G401 (cell line): ENCODE measurements at regions not wholly inside any gene's neighbourhood (a gene's known extent, or its start where the extent isn't known, plus 50 kb on each side); places are given as distances from the start of the nearest gene placed in this dataset.
"Not testable (repeated sequence)": the region's sequence is repeated elsewhere in the genome, so short reads cannot be mapped to it uniquely, and the experiment has no call there.

Experiments used
- DNase-seq: peaks from one replicate; pipeline ENCODE4 v3.0.0-alpha.2; 2015; ENCODE audit warnings: low spot score
- in situ Hi-C: cut with HindIII; loops from 2 replicates; pipeline ENCODE4 v1.10.0; 2016; ENCODE audit warnings: low sequenced_read_pairs, mixed read lengths

DNA sequence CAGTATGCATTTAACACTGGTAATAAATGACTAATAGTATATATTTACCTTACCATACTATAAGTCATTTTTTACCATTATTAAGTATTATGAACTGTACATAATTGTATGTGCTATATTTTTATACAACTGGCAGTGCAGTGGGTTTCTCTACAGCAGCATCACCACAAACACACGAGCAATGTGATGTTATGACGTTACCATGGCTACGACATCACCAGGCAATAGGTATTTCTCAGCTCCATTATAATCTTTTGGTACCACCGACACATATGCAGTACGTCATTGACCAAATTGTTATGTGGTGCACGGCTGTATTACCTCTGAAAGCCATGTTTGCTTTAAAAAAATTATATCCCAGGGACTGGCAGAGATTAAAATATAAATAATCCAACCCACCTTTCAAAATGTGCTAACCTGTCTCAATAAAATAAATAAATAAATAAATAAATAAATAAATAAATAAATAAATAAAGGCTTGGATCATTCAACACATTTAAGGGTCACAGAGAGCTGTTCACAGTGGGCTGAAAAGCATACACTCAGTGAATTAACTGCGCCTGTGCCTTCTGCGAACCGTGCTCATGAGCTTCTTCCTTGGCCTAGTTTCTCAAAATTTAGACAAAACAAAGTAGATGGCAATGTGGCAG lies 121.4 kb upstream of the SLC35F3 start:
- in situ Hi-C loops, result no loop called here
- DNase-seq, result no peak

DNA sequence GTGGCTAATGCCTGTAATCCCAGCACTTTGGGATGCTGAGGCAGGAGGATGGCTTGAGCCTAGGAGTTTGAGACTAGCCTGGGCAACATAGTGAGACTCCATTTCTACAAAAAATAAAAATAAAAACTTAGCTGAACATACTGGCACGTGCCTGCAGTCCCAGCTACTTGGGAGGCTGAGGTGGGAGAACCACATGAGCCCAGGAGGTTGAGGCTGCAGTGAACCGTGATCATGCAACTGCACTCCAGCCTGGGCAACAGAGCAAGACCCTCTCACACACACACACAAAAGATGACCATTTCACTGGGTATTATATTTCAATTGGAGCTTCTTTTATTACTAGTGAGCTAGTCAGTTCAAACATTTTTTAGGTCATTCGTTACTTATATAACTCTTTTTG lies 116.9 kb upstream of the SLC35F3 start:
- no peak for DNase-seq
- in situ Hi-C loops, result no loop called here

DNA sequence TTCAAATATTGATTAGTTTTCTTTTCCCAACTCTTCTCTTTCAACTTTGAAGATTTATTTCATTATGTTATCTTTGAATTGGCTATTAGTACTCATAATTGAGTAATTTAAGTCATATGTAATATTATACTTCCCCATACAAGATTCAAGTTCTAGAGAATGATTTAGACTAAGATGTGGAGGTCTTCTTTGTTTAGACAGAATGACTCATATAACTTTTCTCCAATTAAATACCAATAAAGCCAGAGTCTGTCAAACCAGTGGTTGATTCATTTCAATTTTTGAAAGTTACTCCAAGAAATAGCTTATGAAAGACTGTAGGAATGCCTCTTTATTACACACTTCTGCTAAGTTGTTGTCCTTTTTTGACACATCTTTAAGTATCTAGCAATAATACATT lies 115.8 kb upstream of the SLC35F3 start:
- in situ Hi-C loops, result no loop called here
- DNase-seq, result no peak

DNA sequence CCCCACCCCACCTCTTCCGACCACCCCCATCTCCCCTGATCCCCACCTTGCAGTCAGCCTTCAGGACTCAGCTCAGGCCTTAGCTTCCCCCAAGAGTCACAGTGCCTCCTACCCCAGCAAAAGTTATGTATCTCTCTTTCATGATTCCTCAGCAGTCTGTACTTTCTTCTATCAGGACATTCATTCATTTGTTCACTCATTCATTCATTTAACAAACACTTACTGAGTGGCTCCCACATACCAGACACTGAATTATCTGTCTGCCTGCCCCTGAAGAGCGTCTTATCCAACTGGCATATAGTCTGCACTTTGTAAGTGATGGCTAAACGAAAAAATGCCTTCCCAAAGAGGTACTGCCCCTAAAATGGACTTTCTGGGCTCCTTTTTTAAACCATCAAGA lies 114.4 kb upstream of the SLC35F3 start:
- no peak for DNase-seq
- in situ Hi-C loops, result no loop called here

DNA sequence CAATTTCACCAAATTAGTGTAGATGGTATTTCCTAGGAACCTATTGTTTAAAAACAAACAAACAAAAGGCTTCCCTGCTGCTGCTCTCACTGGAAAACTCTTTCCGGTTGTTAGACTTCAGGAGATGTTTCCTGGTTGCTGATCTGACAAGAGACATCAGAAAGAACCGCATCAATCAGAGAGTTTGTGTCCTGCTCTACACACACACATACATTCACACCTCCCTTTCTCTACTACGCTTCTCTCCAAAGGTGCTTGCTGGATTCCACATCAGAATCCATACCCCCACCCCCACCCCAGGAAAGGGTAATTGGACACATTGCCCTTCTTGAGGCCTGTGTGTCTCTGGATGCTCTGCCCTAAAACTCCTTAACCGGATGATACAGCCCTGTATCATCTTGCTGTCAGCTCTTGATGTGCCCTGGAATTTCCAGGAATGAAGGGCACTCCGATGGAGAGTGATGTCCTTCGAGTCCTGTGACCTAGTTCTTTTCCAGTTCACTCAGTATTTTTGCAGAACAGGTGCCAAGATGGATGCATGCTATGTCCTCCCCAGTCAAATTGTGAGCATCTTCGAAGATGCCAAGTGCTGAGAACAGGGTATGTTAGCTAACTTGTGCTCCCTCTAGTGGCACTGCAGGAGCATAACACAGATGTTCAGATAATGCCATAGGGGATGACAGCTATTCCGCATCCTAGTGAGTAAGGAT lies 113.7 kb upstream of the SLC35F3 start:
- peak; percentile 96 for DNase-seq
- in situ Hi-C loops, result no loop called here

DNA sequence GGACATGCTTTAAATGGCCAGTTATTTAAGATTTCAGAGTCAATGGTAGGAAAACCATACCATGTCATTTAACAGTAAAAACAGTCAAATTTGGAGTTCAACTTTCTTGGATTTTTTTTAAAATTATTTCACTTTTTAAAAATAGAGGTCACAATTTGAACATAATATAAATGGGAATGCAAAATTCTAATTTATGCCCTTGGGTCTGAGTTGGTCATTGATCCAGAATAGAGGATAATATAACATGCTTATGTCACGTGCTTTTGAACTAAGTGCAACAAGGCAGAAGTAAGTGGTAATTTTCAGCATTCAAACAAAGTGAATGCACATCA lies 113.1 kb upstream of the SLC35F3 start:
- DNase-seq, result no peak
- in situ Hi-C loops, result no loop called here

DNA sequence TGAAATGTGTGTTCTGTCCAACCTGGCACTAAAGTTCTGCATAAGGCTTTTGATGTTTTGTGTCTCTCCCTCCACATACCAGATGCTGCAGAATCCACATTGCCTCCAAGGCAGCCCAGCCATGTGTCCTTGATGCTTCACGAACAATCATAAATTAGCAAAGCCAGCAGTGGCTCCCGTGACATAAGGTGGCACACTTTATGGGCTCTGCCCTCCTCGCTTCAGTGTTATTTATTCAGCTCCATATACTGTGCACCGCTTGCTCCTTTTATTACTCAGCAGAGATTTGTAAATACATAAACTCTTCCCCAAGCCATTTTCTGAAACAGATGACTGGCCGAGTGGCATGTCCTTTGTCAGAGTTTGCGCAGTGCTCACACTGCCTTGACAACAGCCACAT lies 112.8 kb upstream of the SLC35F3 start:
- DNase-seq, result peak; percentile 21
- in situ Hi-C loops, result no loop called here

DNA sequence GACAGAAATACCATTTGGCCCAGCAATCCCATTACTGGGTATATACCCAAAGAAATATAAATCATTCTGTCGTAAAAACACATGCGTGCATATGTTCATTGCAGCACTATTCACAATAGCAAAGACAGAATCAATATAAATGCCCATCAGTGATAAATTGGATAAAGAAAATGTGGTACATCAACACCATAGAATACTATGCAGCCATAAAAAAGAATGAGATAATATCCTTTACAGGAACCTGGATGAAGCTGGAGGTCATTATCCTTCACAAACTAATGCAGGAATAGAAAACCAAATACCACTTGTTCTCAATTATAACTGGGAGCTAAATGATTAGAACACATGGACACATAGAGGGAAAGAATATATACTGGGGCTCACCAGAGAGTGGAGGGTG lies 109.6 kb upstream of the SLC35F3 start:
- in situ Hi-C loops, result no loop called here
- DNase-seq, result no peak

DNA sequence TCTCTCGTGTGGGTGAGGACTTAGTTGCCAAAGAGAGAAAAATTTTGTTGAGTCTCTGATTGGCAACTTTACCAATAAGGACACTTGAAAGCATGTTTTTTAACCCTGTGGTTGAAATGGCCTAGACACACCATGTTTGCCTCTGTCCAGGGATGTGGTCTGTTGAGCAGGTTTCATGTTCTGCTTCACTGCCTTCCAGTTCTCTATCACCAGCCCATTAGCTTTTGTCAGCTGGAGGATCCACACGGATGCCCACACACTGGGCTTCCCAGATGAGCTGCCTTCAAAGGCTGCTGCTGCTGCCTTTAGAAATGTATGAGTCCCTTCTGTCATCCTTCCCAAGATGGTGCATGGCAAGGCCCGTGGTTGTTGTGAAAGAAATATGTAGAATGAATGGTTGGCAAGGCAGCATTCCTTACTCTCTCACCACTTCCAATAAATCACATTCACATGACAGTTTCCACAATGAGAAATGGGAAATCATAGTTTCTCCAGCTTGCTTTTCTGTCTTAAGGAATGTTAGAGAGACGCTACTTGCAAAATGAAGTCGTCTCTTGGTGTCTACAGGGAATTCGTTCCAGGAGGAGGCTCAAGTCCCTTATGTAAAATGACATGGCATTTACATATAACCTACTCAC lies 108.2 kb upstream of the SLC35F3 start:
- in situ Hi-C loops, result no loop called here
- DNase-seq, result no peak

DNA sequence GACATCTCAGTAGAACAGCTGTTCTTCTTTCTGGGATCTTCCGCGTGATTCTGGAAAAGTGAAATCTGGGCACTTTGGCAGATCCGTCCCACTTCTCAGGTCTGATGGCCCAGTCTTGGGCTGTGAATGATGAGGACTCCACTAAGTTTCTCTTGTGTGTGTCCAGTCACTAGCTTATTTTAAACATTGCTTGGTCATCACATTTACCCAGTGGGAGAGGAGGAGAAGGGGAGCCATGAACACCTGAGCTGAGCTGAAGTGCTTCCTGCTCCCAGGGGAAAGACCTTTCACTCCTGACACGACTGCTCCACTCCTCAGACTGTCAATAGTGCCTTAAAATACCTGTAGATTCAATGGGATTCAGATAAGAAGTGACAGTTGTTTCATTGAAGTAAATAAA lies 101.9 kb upstream of the SLC35F3 start:
- DNase-seq, result no peak
- in situ Hi-C loops, result no loop called here

DNA sequence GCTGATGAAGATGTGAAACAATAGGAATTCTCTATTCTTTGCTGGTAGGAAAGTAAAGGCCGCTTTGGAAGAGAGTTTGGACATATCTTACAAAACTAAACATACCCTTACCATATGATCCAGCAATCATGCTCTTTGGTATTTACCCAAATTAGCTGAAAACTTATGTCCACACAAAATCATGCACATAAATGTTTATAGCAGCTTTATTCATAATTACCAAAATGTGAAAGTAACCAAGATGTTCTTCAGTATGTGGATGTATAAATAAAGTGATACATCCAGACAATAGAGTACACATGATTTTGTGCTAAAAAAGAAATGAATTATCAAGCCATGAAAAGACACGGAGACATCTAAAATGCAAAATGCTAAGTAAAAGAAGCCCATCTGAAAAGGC lies 98.7 kb upstream of the SLC35F3 start:
- no peak for DNase-seq
- in situ Hi-C loops, result no loop called here

DNA sequence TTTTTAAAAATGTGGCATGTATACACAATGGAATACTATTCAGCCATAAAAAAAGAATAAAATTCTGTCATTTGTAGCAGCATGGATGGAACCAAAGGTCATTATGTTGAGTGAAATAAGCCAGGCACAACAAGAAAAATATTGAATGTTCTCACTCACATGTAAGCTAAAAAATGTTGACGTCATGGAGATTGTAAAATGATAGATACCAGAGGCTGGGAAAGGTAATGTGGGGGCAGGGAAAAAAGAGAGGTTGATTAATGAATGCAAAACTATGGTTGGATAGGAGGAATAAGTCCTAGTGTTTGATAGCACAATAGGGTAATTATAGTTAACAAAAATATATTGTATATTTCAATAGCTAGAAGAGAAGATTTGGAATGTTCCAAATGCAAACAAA lies 89.1 kb upstream of the SLC35F3 start:
- no peak for DNase-seq
- in situ Hi-C loops, result no loop called here

DNA sequence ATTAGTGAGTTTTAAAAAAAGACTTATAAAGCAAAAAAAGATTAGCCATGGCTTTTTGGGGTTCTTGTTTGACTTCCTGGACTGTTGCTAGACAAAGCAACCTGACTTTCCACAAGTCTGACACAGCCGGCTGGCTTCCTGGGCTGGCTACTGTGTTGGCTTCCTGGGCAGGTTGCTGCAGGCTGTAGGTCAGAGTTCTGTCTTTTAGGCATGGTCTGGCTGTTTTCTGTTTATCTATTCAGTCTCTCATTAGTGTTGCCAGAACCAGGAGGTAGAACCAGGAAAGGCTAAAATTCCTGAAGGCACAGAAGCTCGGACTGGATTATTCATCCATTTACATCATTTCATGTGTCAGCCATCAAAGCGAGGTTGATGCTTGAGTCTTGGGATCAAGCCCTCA lies 88.6 kb upstream of the SLC35F3 start:
- DNase-seq, result no peak
- in situ Hi-C loops, result no loop called here

DNA sequence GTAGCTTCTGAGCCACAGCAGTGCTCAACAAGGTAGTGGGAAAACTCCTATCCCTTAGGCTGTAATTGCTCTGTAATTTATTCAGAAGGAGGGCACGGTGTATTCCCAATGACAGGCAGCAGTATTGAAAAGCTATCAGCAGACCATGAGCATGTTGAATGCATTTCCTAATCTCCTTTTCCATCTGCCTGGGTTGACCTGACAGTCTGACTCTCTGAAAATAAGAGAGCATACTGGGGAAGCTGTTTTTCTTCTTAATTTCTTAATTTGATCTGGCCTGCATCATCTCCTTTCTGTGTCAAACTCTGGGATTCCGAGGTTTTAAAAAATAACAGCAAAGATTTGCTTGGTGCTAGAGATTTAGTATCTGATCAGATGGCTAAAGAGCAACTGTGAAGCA lies 88.1 kb upstream of the SLC35F3 start:
- in situ Hi-C loops, result no loop called here
- DNase-seq, result no peak

DNA sequence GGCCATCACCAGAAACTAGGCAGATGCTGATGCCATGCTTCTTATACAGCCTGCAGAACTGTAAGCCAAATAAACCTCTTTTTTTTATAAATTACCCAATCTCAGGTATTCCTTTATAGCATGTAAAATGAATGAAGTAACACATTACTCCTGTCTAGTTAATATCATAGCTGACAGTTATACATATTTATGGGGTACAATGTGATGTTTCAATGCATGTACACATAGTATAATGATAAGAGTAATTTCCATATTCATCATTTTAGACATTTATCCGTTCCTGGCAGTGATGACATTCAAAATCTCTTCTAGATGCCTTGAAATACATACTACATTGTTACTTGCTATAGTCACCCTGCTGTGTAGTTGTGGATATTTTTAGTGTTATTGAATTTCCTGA lies 85.4 kb upstream of the SLC35F3 start:
- in situ Hi-C loops, result no loop called here
- DNase-seq, result no peak

DNA sequence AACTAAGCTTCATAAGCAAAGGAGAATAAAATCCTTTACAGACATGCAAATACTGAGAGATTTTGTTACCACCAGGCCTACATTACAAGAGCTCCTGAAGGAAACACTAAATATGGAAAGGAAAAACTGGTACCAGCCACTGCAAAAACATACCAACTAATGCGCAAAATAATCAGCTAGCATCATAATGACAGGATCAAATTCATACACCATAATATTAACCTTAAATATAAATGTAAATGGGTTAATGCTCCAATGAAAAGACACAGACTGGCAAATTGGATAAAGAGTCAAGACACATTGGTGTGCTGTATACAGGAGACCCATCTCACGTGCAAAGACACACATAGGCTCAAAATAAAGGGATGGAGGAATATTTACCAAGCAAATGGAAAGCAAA lies 80.3 kb upstream of the SLC35F3 start:
- in situ Hi-C loops, DNase-seq: not testable (repeated sequence)

DNA sequence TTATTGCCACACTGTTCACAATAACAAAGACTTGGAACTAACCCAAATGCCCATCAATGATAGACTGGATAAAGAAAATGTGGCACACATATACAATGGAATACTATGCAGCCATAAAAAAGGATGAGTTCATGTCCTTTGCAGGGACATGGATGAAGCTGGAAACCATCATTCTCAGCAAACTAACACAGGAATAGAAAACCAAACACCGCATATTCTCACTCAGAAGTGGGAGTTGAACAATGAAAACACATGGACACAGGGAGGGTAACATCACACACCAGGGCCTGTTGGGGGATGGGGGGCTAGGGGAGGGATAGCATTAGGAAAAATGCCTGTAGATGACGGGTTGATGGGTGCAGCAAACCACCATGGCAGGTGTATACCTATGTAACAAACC lies 76.5 kb upstream of the SLC35F3 start:
- DNase-seq, in situ Hi-C loops: not testable (repeated sequence)

DNA sequence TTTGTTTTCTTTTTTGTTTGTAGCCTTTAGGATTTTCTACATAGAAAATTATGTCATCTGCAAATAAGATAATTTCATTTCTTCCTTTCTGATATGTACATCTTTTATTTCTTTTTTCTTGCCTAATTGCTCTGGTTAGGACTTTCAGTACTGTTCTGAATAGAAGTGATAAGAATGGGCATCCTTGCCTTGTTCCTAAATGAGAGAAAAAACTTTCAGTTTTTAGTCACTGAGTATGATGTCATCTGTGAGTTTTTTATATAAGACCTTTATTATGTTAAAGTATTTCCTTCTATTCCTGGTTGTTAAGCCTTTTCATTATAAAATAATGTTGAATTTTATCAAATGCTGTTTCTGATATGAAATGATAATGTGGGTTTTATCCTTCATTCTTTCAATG lies 76.0 kb upstream of the SLC35F3 start:
- in situ Hi-C loops, result no loop called here
- no peak for DNase-seq

DNA sequence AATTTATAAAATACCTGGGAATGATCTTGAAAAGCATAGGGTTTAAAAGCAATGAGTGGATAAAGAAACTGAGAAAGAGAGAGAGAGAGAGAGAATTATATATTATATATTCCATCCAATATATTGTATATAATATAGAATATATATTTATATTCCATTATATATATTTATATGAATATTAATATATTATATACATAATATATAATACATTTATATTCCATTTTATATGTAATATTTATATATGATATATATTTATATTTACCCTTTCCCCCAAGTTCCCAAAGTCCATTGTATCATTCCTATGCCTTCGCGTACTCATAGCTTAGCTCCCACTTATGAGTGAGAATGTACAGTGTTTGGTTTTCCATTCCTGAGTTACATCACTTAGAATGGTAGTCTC lies 69.9 kb upstream of the SLC35F3 start:
- in situ Hi-C loops, result no loop called here
- DNase-seq, result no peak

DNA sequence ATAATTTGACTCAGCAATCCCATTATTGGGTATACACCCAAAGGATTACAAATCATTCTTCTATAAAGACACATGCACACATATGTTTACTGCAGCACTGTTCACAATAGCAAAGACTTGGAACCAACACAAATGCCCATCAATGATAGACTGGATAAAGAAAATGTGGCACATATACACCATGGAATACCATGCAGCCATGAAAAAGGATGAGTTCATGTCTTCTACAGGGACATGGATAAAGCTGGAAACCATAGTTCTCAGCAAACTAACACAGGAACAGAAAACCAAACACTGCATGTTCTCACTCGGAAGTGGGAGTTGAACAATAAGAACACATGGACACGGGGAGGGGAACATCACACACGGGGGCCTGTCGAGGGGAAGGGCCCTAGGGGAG lies 66.3 kb upstream of the SLC35F3 start:
- in situ Hi-C loops, DNase-seq: not testable (repeated sequence)
